ENCODE measurements at regions not wholly inside any gene's neighbourhood (a gene's known extent, or its start where the extent isn't known, plus 50 kb on each side); places are given as distances from the start of the nearest gene placed in this dataset.
A peak's percentile ranks its signal among the peaks of the same experiment; 100 is the strongest.
"Not testable (repeated sequence)": the region's sequence is repeated elsewhere in the genome, so short reads cannot be mapped to it uniquely, and the experiment has no call there.

- intact Hi-C loops (cut with DNase I, micrococcal nuclease); DNase-seq; ATAC-seq: not testable (repeated sequence)
These were observed 57.0 kb upstream of the NEUROD1 start for GRCh38 chr2:181737302-181737701.

- intact Hi-C loops (cut with DNase I, micrococcal nuclease), result no loop called here
- ATAC-seq, result peak; percentile 41
- no peak for DNase-seq
These were observed 57.8 kb upstream of the NEUROD1 start for GRCh38 chr2:181738074-181738473.

- DNase-seq, result no peak
- intact Hi-C loops (cut with DNase I, micrococcal nuclease), result no loop called here
- peak; percentile 62 for ATAC-seq
These were observed 58.2 kb upstream of the NEUROD1 start for GRCh38 chr2:181738563-181738962.

- ATAC-seq (peak; percentile 52), DNase-seq (no peak)
- intact Hi-C loops (cut with DNase I, micrococcal nuclease), result loop anchor here in 1 of 2 donors (5.0 kb wide), 2 partner anchors 161 to 336 kb away; no protein-coding TSS in a partner anchor
These were observed 61.4 kb upstream of the NEUROD1 start for GRCh38 chr2:181741756-181742155.

- ATAC-seq (no peak), DNase-seq (no peak)
- intact Hi-C loops (cut with DNase I, micrococcal nuclease), result loop anchor here in 1 of 2 donors (5.0 kb wide), 2 partner anchors 160 to 335 kb away; no protein-coding TSS in a partner anchor
These were observed 62.0 kb upstream of the NEUROD1 start for GRCh38 chr2:181742361-181742760.

- DNase-seq, result peak in 1 of 2 donors; percentile 46
- intact Hi-C loops (cut with DNase I, micrococcal nuclease), result loop anchor here in 1 of 2 donors (5.0 kb wide), 2 partner anchors 159 to 334 kb away; no protein-coding TSS in a partner anchor
- ATAC-seq, result peak; percentile 72
These were observed 62.8 kb upstream of the NEUROD1 start for GRCh38 chr2:181742922-181743722.

- no peak for DNase-seq
- intact Hi-C loops (cut with DNase I, micrococcal nuclease), result loop anchor here in 1 of 2 donors (5.0 kb wide), 2 partner anchors 159 to 334 kb away; no protein-coding TSS in a partner anchor
- no peak for ATAC-seq
These were observed 63.4 kb upstream of the NEUROD1 start for GRCh38 chr2:181743723-181744031.

- ATAC-seq (no peak), DNase-seq (no peak)
- intact Hi-C loops (cut with DNase I, micrococcal nuclease), result no loop called here
These were observed 65.7 kb upstream of the NEUROD1 start for GRCh38 chr2:181745796-181746540.

GRCh38 chr2:181746844-181747243, 66.5 kb upstream of the NEUROD1 start:
- intact Hi-C loops (cut with DNase I, micrococcal nuclease), result no loop called here
- DNase-seq (no peak), ATAC-seq (no peak)

GRCh38 chr2:181750305-181750704, 70.0 kb upstream of the NEUROD1 start:
- DNase-seq (no peak), ATAC-seq (no peak)
- intact Hi-C loops (cut with DNase I, micrococcal nuclease), result no loop called here

GRCh38 chr2:181751266-181752030, 71.1 kb upstream of the NEUROD1 start:
- intact Hi-C loops (cut with DNase I, micrococcal nuclease), result no loop called here
- ATAC-seq (no peak), DNase-seq (no peak)

GRCh38 chr2:181752301-181752700, 72.0 kb upstream of the NEUROD1 start:
- intact Hi-C loops (cut with DNase I, micrococcal nuclease), result no loop called here
- ATAC-seq (no peak), DNase-seq (no peak)

GRCh38 chr2:181753686-181754085, 73.4 kb upstream of the NEUROD1 start:
- intact Hi-C loops (cut with DNase I, micrococcal nuclease), result no loop called here
- DNase-seq, result no peak
- ATAC-seq, result no peak

GRCh38 chr2:181754105-181754504, 73.8 kb upstream of the NEUROD1 start:
- intact Hi-C loops (cut with DNase I, micrococcal nuclease), result no loop called here
- ATAC-seq, result no peak
- no peak for DNase-seq

GRCh38 chr2:181755181-181755580, 74.9 kb upstream of the NEUROD1 start:
- intact Hi-C loops (cut with DNase I, micrococcal nuclease), result no loop called here
- no peak for DNase-seq
- no peak for ATAC-seq

- no peak for DNase-seq
- no peak for ATAC-seq
- intact Hi-C loops (cut with DNase I, micrococcal nuclease), result no loop called here
These were observed 80.2 kb upstream of the NEUROD1 start for GRCh38 chr2:181760521-181760920.

- intact Hi-C loops (cut with DNase I, micrococcal nuclease), result no loop called here
- ATAC-seq (no peak), DNase-seq (no peak)
These were observed 80.9 kb upstream of the NEUROD1 start for GRCh38 chr2:181761175-181761574.

- DNase-seq (no peak), ATAC-seq (no peak)
- intact Hi-C loops (cut with DNase I, micrococcal nuclease), result no loop called here
These were observed 81.7 kb upstream of the NEUROD1 start for GRCh38 chr2:181762000-181762399.

- DNase-seq (no peak), ATAC-seq (no peak)
- intact Hi-C loops (cut with DNase I, micrococcal nuclease), result no loop called here
These were observed 82.5 kb upstream of the NEUROD1 start for GRCh38 chr2:181762848-181763247.
